ENCODE measurements at regions not wholly inside any gene's neighbourhood (a gene's known extent, or its start where the extent isn't known, plus 50 kb on each side); places are given as distances from the start of the nearest gene placed in this dataset.

GRCh38 chr6:18976091-18976490 is 588.9 kb downstream of the RNF144B start:
- no peaks in the 10 kb centered on the region for H3K36me3 ChIP-seq
- intact Hi-C loops (cut with DNase I) = no loop called here
- no peaks in the 10 kb centered on the region for H3K27me3 ChIP-seq
- no peak overlapping the region for H3K4me3 ChIP-seq
- 86% methylated on average over 2 of the region's 2 CpGs for WGBS
- DNase-seq (ENCODE audit: extremely low spot score) = no peak
- TF ChIP-seq CTCF (IDR thresholded peaks at IDR 0.05) = no peak
- TF ChIP-seq EP300 (IDR thresholded peaks at IDR 0.05) = no peak
- TF ChIP-seq POLR2A (IDR thresholded peaks at IDR 0.05; ENCODE audit: low read depth) = no peak
- no peak for TF ChIP-seq POLR2AphosphoS5 (IDR thresholded peaks at IDR 0.05)
- no peaks in the 10 kb centered on the region for H3K9me3 ChIP-seq
- peaks cover 6 to 52% (median 28%) of the 10 kb centered on the region in 4 donors for H3K4me1 ChIP-seq
- peak overlapping the region in 1 of 4 donors; percentile 24 for H3K27ac ChIP-seq (replicated peaks in 1 of 4)

GRCh38 chr6:18976966-18977365 is 589.8 kb downstream of the RNF144B start:
- H3K27ac ChIP-seq (replicated peaks in 1 of 4) = peak overlapping the region in 1 of 4 donors; percentile 9
- 45% methylated on average over 1 of the region's 1 CpG for WGBS
- no peak for TF ChIP-seq CTCF (IDR thresholded peaks at IDR 0.05)
- TF ChIP-seq POLR2AphosphoS5 (IDR thresholded peaks at IDR 0.05) = no peak
- no peak for TF ChIP-seq POLR2A (IDR thresholded peaks at IDR 0.05; ENCODE audit: low read depth)
- no peak for TF ChIP-seq EP300 (IDR thresholded peaks at IDR 0.05)

GRCh38 chr6:18978337-18979128 is 591.4 kb downstream of the RNF144B start:
- TF ChIP-seq EP300 (IDR thresholded peaks at IDR 0.05) = no peak
- TF ChIP-seq CTCF (IDR thresholded peaks at IDR 0.05) = no peak
- TF ChIP-seq POLR2A (IDR thresholded peaks at IDR 0.05; ENCODE audit: low read depth) = no peak
- TF ChIP-seq POLR2AphosphoS5 (IDR thresholded peaks at IDR 0.05) = no peak
- Histone ChIP-seq H3K9me3 (no peaks in the 10 kb centered on the region), H3K4me1 (peaks cover 9 to 53% (median 40%) of the 10 kb centered on the region in 4 donors), H3K27ac (replicated peaks in 1 of 4) (peak overlapping the region; percentile 22 to 79 (median 61)), H3K36me3 (no peaks in the 10 kb centered on the region), H3K27me3 (no peaks in the 10 kb centered on the region), H3K4me3 (no peak overlapping the region)
- intact Hi-C loops (cut with DNase I) = no loop called here
- no peak for DNase-seq (ENCODE audit: extremely low spot score)
- WGBS = 48% methylated on average over 3 of the region's 3 CpGs

More at GRCh38 chr6:18976966-18977365, 589.8 kb downstream of the RNF144B start:
- DNase-seq (ENCODE audit: extremely low spot score) = no peak
- intact Hi-C loops (cut with DNase I) = no loop called here
- no peaks in the 10 kb centered on the region for H3K9me3 ChIP-seq
- no peaks in the 10 kb centered on the region for H3K27me3 ChIP-seq
- H3K36me3 ChIP-seq = no peaks in the 10 kb centered on the region
- no peak overlapping the region for H3K4me3 ChIP-seq
- peaks cover 6 to 52% (median 34%) of the 10 kb centered on the region in 4 donors for H3K4me1 ChIP-seq

GRCh38 chr6:18985061-18985460 is 597.9 kb downstream of the RNF144B start:
- 91% methylated on average over 8 of the region's 8 CpGs for WGBS
- intact Hi-C loops (cut with DNase I) = no loop called here
- DNase-seq (ENCODE audit: extremely low spot score) = no peak
- H3K4me3 ChIP-seq = no peak overlapping the region
- TF ChIP-seq CTCF (IDR thresholded peaks at IDR 0.05) = no peak
- TF ChIP-seq POLR2AphosphoS5 (IDR thresholded peaks at IDR 0.05) = no peak
- TF ChIP-seq EP300 (IDR thresholded peaks at IDR 0.05) = no peak
- no peaks in the 10 kb centered on the region for H3K36me3 ChIP-seq
- peaks cover 3 to 44% (median 18%) of the 10 kb centered on the region in 4 donors for H3K4me1 ChIP-seq
- H3K9me3 ChIP-seq = no peaks in the 10 kb centered on the region
- no peaks in the 10 kb centered on the region for H3K27me3 ChIP-seq
- no peak overlapping the region for H3K27ac ChIP-seq (replicated peaks in 1 of 4)

Measured in esophagus muscularis mucosa (tissue), 4 donors.